ENCODE measurements at regions not wholly inside any gene's neighbourhood (a gene's known extent, or its start where the extent isn't known, plus 50 kb on each side); places are given as distances from the start of the nearest gene placed in this dataset.

DNA sequence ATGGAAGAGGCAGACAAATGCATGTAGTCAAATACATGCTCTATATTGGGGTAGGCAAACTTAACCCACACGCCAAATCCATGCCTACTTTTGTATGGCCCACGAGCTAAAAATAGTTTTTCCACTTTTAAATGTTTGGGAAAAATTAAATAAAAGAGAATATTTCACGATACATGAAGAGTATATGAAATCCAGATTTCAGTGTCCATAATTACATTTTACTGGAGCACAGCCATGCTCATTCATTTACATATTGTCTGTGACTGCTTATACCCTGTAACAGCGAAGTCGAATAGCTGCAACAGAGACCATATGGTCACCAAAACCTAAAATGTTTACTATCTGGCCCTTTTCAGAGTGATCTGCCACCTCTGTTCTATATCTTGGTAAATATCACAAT is 257.4 kb upstream of the NOCT start:
- TF ChIP-seq, protein P1, sequence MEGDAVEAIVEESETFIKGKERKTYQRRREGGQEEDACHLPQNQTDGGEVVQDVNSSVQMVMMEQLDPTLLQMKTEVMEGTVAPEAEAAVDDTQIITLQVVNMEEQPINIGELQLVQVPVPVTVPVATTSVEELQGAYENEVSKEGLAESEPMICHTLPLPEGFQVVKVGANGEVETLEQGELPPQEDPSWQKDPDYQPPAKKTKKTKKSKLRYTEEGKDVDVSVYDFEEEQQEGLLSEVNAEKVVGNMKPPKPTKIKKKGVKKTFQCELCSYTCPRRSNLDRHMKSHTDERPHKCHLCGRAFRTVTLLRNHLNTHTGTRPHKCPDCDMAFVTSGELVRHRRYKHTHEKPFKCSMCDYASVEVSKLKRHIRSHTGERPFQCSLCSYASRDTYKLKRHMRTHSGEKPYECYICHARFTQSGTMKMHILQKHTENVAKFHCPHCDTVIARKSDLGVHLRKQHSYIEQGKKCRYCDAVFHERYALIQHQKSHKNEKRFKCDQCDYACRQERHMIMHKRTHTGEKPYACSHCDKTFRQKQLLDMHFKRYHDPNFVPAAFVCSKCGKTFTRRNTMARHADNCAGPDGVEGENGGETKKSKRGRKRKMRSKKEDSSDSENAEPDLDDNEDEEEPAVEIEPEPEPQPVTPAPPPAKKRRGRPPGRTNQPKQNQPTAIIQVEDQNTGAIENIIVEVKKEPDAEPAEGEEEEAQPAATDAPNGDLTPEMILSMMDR (IDR thresholded peaks at IDR 0.05), result no peak
- peaks cover 9% of the 10 kb centered on the region for H3K36me3 Mint-ChIP-seq (ENCODE audit: low read depth)
- H3K4me1 Mint-ChIP-seq, result peaks cover 26% of the 10 kb centered on the region
- no peak for DNase-seq
- H3K9me3 Mint-ChIP-seq, result peaks cover 18% of the 10 kb centered on the region
- no peaks in the 10 kb centered on the region for H3K27me3 Mint-ChIP-seq (ENCODE audit: low read depth, poor library complexity)
- no peak overlapping the region for H3K4me3 Mint-ChIP-seq
- H3K27ac Mint-ChIP-seq, result peak overlapping the region; percentile 63

DNA sequence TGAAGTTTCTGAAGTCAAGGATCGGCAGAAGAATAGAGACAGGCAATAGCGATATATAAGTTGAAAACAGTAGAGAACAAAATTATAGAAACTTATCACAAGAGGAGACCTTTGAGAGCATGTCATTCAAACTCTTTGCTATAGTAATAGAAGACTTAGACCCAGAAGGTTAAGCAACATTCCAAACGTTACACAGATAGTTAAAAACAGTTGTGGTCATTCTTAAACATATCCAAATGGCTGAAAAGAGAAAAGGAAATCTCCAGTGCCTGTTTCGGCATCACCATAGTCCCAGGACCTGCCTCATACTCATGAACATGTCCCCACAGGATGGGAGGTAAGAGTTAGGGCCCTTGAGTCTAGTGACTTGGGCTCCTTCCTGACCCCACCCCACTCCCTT is 258.1 kb upstream of the NOCT start:
- peaks cover 13% of the 10 kb centered on the region for H3K36me3 Mint-ChIP-seq (ENCODE audit: low read depth)
- H3K27me3 Mint-ChIP-seq (ENCODE audit: low read depth, poor library complexity), result no peaks in the 10 kb centered on the region
- peaks cover 26% of the 10 kb centered on the region for H3K4me1 Mint-ChIP-seq
- H3K27ac Mint-ChIP-seq, result no peak overlapping the region
- DNase-seq, result no peak
- TF ChIP-seq, protein P1 (IDR thresholded peaks at IDR 0.05), result no peak
- no peak overlapping the region for H3K4me3 Mint-ChIP-seq
- H3K9me3 Mint-ChIP-seq, result peaks cover 26% of the 10 kb centered on the region

DNA sequence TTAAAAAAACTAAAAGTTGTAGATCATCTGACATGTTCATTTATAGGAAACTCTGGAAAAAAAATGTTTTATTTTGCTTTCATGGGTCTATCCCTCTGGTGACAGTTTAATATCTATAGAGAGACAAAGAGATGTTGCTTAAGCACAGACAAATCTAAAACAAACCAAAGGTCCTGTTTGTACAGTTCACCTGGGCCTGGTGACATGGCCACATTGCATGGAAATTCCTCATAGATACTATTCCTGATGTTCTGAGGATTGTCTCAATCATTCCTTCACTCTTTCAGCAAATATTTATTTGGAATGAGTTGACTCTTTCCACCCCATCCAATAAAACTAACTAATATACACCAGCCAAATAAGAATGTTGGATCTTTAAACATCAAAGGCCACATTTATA is 259.1 kb upstream of the NOCT start:
- TF ChIP-seq, protein P1 (IDR thresholded peaks at IDR 0.05), result no peak
- H3K36me3 Mint-ChIP-seq (ENCODE audit: low read depth), result peaks cover 17% of the 10 kb centered on the region
- peaks cover 26% of the 10 kb centered on the region for H3K4me1 Mint-ChIP-seq
- H3K27ac Mint-ChIP-seq, result no peak overlapping the region
- H3K27me3 Mint-ChIP-seq (ENCODE audit: low read depth, poor library complexity), result no peaks in the 10 kb centered on the region
- no peak overlapping the region for H3K4me3 Mint-ChIP-seq
- H3K9me3 Mint-ChIP-seq, result peaks cover 32% of the 10 kb centered on the region
- DNase-seq, result no peak

DNA sequence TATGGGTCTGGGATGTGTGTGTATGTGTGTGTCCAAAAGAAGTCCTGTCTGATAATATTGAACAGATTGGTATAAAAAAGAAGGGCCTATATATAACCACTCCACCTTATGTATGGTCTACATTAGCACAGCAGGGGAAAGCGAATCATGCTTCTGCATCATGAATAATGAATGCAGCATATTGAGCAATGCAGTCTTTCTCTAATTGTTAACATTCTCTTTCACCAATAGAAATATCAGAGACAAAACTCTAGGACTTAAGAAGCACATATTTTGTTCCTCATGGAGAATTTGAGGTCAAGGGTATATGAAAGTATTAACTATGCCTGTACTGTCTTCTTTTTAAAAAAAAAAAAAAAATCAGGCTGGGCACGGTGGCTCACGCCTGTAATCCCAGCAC is 264.3 kb upstream of the NOCT start:
- no peak overlapping the region for H3K4me3 Mint-ChIP-seq
- no peak for DNase-seq

DNA sequence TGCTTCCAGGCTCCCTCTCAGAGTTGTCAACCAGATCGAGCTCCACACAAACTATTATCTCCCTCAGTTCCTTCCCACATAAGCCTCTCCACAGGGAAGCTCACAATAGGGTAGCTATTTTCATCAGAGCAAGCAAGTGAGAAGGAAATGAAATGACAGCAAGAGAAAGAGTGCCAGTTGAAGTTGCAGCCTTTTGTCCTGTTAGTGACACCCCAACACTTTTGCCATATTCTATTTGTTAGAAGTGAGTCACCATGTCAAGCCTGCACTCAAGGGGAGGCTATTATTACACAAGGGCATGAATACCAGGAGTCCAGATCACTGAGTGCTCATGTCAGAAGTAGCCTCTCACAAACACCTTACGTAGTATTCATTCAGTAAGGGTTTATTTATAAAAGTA is 266.3 kb upstream of the NOCT start:
- DNase-seq, result no peak
- Mint-ChIP-seq H3K27ac (no peak overlapping the region), H3K36me3 (ENCODE audit: low read depth) (peaks cover 17% of the 10 kb centered on the region), H3K4me1 (peaks cover 14% of the 10 kb centered on the region), H3K27me3 (ENCODE audit: low read depth, poor library complexity) (no peaks in the 10 kb centered on the region), H3K9me3 (peaks cover 33% of the 10 kb centered on the region), H3K4me3 (no peak overlapping the region)
- TF ChIP-seq, protein P1 (IDR thresholded peaks at IDR 0.05), result no peak

More for the DNA sequence above, 264.3 kb upstream of the NOCT start:
- Mint-ChIP-seq H3K4me1 (peaks cover 14% of the 10 kb centered on the region), H3K27me3 (ENCODE audit: low read depth, poor library complexity) (no peaks in the 10 kb centered on the region), H3K27ac (no peak overlapping the region), H3K36me3 (ENCODE audit: low read depth) (peaks cover 17% of the 10 kb centered on the region), H3K9me3 (peaks cover 36% of the 10 kb centered on the region)
- TF ChIP-seq, protein P1 (IDR thresholded peaks at IDR 0.05), result no peak

DNA sequence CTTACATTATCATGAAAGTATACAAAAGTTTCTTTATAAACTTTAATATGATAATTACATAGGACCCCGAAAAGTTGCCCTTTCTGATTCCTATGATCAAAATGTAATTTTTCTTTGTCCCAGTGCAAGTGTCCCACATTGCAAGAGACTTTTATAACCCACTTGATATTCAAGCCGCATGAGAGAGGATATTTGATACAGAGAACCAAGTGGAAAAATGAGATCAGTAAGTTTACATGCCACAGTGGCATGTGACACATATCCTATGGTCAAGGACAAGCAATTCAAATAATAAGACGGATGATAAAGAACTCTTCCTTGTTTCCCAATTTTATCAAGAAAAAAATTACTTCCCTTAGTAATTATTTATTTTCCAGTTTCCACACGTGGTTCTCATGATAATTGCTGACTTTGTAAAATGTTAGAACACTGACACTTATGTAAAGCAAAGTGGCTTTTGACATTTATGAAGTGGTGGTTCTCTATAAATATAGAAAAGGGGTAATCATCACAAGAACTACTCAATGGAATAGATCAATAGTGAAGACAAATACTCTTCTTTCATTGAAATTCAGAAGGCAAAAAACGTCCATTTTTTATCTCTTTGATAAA is 273.7 kb upstream of the NOCT start:
- H3K27me3 Mint-ChIP-seq (ENCODE audit: low read depth, poor library complexity), result no peaks in the 10 kb centered on the region
- no peak overlapping the region for H3K4me3 Mint-ChIP-seq
- peaks cover 24% of the 10 kb centered on the region for H3K4me1 Mint-ChIP-seq
- peaks cover 28% of the 10 kb centered on the region for H3K9me3 Mint-ChIP-seq
- H3K36me3 Mint-ChIP-seq (ENCODE audit: low read depth), result peaks cover 7% of the 10 kb centered on the region
- TF ChIP-seq, protein P1 (IDR thresholded peaks at IDR 0.05), result no peak
- H3K27ac Mint-ChIP-seq, result no peak overlapping the region
- no peak for DNase-seq

All from nephron progenitor cell (in vitro differentiated cells).